HG03025 (cell line): ENCODE measurements at regions not wholly inside any gene's neighbourhood (a gene's known extent, or its start where the extent isn't known, plus 50 kb on each side); places are given as distances from the start of the nearest gene placed in this dataset.

Experiments
- ATAC-seq: cut with Tn5 transposase; IDR thresholded peaks from one replicate; pipeline ENCODE4 v1.9.1; 2021; ENCODE audit warnings: mild to moderate bottlenecking, moderate library complexity; ENCODE audit not compliant: unreplicated experiment, low FRiP score

DNA sequence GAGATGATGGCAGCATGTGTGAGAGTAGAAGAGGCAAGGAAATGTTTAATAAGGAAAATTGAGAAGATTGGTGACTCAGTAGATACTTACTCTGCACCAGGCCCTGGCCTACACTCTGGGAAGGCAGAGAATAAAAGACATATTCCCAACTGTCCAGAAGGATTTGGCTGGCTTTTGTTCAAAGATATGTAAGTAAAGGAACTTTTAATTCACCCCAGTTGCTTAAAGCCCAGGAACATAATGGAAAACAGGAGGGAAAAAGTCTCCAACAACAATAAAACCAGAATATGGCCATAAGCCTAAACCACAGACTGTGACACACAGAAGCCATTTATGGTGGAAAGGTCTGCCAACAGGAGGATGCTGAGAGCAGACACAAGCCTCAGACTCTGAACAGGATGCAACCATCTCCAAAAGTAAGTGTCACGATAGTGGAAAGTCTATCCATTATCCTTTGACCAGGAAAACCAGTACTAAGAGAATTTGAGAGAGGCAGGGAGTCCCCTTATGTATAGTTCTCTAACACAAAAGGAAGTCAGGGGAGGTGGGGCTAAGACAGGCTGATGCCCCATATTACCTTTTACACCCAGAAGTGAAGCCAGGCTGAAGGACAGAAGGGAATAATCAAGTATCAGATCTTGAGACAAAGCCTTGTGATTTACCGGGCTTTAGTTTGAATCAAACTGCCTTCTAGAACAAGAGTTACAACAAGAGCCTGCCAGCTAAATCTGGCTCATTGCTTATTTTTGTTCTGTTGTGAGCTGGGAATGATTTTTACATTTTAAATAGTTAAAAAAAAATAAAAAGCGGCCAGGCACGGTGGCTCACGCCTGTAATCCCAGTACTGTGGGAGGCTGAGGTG lies 169.5 kb upstream of the STARD13 start:
- ATAC-seq = no peak

DNA sequence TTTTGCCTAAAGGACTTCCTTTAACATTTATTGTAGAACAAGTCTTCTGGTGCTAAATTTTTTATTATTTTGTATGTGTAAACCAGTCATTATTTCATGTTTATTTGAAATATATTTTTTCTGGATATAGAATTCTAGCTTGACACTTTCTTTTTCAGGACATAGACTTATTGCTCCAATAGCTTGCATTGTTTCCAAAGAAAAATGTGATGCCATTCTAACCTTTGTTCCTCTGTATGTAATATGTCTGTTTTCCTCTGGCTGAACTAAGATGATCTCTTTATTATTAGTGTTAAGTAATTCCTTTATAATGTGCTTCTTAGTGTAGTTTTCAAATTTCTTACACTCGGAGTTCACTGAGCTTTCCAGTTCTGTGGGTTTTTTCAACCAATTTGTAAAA lies 174.1 kb upstream of the STARD13 start:
- no peak for ATAC-seq

DNA sequence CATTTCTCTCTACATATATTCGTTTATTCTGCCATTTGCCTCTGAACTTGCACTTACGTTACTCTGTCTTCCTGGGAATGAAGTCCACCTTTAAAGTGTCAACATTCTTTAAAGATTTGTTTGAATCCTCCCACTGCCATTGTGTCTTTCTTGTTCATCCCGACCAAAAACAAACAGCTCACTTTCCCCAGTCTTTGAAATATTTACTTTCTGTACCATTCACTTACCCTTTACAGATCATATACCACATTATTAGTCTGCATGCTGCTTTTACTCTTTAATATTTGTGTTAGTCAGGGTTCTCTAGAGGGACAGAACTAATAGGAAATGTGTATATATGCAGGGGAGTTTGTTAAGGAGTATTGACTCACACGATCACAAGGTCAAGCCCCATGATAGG lies 176.6 kb upstream of the STARD13 start:
- no peak for ATAC-seq

DNA sequence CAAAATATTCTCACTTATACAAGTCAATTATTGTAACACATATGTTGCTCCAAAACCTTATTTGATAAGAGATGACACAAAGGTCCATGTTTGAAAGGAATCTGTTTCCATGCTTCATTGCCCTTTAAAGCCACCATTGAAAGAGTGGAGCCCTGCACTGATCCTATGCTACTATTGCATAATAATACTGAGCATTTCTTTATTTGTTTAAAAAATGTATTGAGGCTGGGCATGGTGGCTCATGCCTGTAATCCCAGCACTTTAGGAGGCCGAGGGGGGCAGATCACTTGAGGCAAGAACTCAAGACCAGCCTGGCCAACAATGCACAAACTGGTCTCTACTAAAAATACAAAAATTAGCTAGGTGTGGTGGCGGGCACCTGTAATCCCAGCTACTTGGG lies 178.8 kb upstream of the STARD13 start:
- ATAC-seq = no peak

DNA sequence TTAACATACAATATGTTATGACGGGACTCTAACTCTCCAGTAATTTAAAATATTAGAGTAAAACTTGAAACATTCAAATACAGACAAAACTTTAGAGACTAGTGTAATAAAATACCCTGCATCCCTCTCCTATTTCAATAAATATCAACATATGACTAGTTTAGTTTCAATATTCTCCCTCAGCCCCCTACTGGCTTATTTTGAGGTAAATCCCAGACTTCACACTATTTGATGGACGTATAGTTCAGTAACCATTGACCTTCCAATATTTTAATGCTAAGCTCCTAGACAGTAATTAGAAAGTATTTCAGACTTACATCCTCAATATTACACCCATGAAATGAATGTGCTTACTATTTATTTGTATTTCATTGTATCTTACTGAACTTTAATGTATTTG lies 180.7 kb upstream of the STARD13 start:
- no peak for ATAC-seq

DNA sequence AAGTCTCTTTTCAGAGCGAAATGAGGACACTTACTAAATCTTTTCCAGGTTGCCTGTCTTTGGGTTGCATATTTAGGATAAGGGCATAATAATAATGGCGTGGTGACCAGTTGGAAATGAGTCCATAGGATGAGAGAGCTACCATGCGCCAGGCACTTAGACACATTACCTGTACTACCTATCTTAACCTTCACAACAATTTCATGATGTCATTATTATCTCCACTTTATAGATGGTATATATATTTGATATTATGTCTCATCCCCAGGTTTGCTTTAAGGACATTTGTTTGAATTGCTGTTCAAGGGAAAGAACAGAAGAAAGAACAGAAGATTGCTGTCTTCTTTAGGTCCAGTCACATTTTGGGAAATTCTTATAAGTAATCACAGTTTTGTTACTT lies 182.0 kb upstream of the STARD13 start:
- ATAC-seq = no peak

DNA sequence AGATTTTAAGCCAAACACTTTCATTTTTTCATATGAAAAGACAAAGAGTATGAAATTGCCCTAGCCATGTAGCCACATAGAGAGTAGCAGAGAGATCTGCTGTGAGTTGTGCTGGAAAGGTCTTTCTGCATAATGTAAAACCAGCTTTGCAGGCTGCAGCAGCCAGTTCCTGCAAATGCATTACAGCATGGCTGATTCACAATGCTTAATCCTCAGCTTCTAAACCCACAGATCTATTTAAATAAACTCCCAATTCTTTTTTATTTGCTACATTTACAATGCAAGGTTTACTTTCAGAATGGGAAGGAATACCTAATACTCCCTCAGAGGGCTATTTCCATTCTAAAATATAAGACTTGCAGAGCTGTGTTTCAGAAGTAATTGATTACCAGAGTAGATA lies 185.6 kb upstream of the STARD13 start:
- ATAC-seq = no peak

DNA sequence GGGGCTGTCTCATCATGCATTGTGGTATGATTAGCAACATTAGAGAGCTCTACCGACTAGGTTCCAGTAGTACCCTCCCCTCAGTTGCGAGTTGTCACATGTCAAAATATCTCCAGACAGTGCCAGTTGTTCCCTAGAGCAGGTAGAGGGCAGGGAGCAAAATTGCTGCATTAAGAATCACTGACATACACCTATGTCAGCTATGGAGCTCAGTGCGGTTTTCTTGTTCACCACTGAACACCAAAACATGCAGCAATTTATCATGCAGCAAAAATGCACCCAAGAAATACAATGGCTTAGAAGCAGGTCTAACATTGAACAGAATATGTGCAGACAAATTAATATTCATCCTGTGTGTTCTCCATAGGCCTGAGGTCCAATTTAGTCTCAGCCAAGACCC lies 186.9 kb upstream of the STARD13 start:
- no peak for ATAC-seq

DNA sequence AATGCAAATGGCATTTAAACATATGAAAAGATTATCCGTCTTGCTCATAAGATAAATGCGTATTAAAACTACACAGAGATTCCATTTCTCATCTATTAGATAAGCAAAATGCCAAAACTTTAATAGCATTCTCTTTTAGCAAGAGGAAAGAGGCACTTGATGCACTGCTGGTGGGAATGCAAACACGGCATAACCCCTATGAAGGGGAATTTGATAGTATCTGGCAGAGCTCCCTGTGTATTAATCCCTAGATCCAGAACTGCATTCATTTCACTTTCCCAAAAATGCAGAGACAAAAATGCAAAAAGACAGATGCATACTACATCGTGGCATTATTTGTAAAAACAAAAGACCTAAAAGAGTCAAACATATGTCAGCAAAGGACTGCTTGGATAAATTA lies 193.6 kb upstream of the STARD13 start:
- ATAC-seq = no peak

DNA sequence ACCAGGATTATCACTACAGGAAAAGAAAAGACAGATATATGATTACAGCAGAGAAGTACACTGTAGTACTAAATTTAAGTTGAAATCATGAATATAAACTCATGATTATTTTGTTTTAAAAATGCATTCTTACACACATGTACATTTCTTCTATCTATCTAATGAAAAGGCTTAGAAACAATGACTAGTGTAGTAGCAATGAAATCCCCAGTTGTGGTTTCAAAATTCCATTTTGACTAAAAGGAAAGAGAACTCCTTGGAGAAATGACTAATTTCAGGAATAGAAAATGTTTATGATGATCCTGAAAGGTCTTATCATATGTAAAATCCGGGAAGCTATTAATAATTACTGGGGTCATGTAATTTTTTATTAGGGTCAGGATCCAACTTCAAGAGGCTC lies 195.0 kb upstream of the STARD13 start:
- ATAC-seq = no peak

DNA sequence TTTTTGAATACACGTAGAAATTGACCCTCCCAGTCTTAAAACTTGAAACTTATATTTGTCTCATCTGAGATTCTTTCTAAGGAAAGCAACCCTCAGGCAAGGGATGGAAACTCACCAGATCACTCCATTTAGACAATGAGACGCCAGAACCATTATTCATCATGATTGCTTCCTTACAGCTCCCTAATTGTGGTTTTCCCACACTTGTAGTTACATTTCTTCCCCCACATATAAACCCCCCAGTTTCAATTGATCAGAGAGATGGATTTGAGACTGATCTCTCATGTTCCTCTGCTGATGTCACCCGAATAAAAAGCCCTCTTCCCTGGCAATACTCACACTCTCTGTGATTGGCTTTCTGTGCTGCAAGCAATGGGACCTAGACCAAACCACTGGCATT lies 197.9 kb upstream of the STARD13 start:
- no peak for ATAC-seq

DNA sequence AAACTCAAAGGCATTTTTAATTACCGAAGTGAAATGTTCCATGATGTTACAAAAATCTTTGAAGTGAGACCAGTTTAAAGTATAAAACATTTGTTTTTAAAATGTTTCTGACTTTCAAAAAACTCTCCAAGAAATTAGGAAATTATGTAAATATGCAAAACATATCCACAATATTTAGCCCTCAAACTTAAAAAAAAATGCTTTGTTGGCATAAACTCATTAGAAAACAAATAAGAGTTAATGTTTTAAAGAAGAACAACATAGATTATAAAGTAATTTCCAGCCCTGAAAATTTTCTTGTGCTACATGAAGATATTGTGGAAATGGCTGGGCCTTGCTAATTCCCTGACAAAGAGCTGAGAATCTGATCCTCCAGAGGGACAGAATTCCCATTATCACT lies 199.7 kb upstream of the STARD13 start:
- no peak for ATAC-seq

DNA sequence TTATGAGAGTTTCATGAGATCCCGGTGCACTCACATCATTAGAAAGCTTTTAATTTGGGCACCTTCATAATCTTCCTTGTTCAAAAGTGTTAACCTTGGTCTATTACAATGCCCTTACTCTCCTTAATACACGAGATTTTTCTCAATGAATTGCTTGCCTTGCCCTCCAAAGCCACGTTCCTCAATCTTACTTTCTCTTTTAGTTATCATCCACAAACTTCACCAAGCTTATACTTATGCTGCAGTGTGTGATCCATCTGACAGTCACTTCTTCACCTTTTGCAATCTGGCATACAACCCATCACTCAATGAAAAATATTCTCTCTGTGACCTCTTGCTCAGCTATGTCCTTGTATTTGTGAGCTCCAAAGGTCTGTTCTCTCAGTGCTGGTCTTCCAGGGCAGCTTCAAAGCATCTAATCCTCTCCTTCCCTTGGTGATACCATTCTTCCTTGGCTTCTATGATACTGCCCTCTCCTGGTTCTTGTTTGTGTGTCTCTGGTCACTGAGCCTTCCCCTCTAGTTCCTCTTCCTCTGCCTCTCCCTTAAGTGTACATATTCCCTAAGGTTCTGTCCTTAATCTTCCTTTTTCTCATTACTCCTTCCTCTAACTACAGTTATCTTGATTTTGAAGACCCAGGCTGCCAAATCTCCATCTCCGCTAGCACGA lies 202.2 kb upstream of the STARD13 start:
- no peak for ATAC-seq

DNA sequence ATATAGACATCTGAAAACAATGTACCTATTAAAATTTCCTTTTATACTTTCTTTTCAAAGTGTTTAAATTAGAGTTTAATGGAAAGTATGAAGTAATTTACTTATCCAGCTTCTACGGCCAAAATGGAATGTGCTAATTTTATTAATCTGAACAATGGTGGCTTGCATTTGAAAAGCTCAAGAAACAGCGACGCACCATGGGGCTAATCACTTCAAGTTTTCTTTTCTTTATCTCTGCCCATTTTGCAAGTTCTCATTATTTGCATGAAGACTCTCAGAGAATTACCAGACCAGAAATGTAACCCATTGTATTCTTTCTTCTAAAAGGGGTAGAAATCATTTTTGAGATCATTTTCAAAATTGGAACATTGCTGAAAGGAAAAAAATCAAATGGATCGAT lies 204.0 kb upstream of the STARD13 start:
- no peak for ATAC-seq

DNA sequence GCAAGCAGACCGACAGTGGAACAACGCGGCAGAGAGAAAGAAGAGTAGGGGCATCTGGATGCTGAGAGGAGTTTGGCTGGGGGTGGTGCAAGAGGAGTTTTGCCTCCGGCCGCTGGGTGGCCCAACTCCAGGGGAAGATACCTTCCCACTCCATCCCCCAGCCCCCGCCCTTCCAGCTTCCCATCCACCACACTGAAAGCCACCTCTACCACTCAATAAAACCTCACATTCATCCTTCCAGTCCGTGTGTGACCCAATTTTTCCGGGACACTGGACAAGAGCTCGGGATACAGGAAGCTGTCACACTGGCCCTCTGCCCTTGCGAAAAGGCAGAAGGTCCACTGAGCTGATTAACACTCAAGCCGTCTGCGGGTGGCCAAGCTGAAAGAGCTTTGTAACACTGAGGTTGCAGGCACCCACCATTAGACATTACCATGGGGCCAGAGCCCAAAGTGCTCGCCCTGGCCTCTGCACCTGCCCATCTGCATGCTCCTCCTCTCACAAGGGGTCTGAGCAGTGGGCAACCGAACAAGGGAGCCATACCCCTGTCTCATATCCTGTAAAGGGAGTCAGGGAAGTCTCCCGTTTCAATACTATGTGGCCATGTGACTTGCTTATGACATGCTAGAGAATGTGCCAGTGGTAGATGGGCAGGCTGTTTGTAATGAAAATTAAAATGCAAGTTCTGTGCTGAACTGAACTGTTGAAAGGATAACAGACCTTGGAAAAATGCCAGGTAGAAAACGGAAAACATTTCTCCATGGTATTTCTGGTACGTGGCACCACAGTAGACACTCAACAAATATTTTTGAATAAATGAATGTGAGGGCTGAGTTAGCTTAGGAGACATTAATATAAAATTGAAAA lies 205.1 kb upstream of the STARD13 start:
- no peak for ATAC-seq

DNA sequence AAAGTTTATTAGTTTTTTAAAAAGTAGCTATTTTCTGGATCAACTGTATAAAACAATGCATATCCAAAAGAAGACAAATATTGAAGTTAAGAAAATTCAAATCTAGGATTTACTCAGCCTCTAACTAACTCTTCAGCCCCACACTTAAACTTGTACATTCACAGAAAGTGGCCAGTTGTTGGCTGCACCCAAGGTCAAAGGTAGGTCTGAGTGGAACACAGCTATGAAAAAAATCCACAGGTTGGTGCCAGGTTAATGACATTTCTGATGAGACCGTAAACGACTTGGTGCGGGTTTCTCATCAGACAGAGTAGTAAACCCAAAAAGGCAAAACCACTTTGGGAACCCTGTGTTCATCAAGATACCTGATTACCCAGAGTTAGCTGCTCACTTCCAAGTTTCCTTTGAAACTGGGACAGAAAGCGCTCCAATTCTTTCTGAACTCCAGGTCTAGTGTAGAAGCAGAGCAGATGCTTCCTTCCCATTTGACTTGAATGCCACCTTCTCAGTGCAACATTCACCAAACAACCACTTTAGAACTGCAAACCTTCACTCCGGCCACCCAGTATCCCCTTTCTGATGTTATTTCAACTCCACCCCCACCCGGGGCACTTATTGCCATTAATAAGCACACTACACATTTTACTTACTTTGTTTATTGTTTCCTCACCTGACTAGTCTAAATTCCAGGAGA lies 208.3 kb upstream of the STARD13 start:
- no peak for ATAC-seq

DNA sequence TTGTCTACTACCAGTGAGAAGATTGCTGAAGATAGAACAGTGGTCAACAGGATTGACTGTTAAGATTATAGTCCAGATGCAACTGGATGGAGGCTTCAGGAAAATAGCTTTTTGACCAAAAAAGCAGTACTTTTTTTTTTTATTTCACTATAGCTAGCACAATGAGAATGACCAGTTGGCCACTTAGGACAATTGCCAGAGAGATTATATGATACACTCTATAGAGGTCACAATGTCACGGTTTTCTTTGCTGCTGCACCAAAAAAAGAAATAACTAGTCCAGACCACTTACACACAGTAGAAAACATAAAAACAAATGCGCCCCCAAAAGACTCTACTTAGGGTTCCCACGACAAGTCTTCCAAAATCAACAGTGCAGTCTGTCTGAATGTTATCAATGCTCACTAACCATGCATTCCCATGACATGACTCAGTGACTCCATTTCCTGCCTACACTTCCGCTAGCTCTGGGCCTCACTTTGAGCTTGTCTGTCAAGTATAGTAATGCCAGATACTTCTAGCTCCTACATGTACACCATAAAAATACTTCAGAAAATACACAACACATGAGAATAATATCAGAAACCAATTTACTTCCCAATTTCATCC lies 209.1 kb upstream of the STARD13 start:
- ATAC-seq = no peak

DNA sequence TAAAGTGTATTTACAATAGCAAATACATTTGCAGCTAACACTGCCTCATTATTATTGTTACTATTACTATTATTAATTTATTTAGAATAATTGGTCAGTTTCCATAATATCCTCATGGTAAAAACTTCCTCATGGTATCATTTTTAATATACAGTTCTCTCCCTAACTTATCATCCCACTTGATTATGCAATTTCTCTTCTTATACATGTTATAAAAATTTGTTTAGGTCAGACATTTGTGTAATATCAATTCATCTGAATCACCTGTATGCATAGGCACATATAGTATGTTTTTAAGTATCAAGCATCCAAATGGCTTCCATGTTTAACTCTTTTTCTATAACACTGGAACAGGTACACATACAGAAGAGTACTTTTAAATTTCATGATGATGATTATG lies 210.8 kb upstream of the STARD13 start:
- ATAC-seq = no peak

DNA sequence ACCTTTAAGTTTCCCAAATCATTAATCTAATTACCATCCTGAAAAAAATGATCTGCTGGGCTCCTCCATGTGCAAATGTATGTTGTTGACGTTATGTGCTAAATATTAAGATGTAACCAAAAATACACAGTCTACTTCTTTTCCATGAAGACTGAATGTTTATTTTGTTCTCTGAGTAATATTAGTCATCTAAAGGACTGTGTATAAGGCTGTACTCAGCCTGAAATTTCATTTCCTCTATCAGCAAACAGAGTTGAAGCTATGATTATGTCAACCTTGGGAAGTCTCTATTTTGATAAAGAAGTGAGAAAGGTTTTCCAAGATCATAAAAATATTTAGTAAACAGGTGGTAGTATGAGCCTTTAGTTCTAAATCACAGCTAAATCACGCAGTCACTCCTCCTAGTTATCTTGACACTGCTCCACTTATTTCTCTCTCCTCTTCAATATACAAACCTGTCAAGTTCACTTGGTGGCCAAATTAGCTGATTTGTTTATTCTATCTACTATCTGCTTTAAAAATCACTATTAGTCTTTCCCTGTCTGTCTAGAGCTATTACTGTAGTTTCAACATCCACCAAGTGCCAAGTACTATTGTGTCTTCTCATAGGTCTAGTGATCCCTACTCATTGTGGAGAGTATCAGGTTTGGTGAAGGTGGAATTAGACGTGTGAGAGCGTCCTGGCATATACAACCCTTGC lies 211.7 kb upstream of the STARD13 start:
- no peak for ATAC-seq

DNA sequence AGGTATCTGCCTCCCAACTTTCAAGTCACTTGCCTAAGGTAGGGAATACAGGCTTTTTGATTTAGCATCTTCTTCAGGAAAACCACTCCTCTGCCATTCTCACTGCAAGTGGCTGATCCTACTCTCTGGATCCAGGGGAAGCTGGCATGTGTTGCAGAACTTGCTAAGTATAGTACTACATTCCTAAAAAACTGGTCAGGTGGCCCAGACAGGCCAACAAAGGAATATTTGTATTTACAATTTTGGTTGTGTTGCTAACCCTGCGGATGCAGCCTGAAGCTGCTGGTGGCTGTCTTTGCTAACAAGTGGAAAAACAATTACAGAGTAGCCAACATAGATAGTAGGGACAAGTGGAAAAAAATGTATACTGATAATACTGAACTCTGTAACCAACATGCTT lies 222.5 kb upstream of the STARD13 start:
- no peak for ATAC-seq
